ENCODE measurements at regions not wholly inside any gene's neighbourhood (a gene's known extent, or its start where the extent isn't known, plus 50 kb on each side); places are given as distances from the start of the nearest gene placed in this dataset.

DNA sequence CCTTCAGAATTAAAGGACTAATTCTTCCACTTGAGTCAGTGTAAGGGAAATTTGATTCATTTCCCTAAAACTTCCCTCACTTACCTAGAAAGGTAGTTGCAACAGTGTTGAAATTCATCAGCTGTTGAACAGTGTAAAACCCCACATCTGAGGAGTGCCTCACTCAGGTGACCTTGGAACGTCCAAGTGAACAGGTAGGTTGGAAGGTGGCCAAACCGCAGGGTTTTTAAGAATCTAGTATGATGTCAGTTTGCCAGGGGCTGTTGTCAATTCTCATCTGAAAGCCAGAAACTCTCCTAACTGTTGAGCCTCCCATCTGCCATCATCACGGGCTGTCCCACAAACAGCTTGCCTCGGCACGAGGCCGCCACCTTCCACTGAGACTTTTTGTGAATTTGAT lies 105.7 kb downstream of the TMEM174 start:
- DNase-seq (ENCODE audit: low spot score) = no peak
- intact Hi-C loops (cut with DNase I) = no loop called here

DNA sequence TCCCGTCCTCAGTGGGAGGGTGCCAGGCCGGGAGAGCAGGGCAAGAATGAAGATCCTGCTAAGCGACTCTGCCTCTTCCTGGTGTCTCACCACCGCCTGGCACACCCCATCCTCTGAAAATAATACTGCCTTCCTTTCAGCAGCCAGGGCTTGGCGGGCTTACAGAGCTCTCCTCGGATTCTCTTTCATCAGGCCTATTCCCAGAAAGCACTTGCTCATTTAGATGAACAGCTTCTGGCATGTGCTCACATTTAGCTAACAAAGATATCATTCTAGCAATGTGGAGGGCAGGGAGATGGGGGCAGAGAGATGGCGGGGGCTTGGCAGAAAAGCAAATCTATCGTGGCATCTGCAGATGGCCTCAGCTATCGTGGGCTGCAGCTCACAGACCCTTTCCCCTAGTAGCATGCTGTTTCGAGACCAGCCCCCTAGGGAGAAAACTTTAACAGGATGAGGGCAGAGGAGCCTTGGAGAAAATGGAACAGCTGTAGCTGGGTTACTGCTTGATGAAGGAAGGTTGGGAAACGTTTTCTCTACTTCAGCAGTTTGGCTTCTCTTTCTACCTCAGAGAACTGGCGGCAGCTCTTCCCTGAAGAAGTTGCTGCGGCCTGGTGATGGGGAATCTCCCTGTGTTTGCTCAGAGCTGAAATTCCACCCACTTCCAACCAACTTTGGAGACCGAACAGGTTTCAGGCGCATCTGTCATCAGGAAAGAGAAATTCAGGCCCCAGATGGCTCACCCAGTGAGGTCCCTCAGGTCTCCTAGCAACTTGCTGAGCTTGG lies 102.1 kb downstream of the TMEM174 start:
- intact Hi-C loops (cut with DNase I) = no loop called here
- DNase-seq (ENCODE audit: low spot score) = no peak

DNA sequence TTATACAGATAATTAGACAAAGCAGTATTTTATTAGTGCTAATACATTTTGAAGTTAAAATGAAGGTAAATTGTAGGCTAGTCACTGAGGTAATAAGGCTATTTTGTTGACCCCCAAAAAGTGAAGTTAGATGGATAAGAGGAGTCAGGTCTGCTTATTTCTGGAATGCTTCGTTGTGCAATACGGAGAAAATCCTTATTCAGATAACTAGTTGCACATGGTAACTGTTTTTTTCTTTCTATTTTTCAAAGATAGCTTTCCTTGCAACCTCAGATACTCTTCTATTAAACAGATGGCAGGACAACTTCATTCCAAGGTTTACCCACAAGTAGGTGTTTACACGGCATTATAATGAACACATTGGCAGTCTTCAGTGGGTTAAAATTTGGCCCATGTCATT lies 101.1 kb downstream of the TMEM174 start:
- intact Hi-C loops (cut with DNase I) = no loop called here
- DNase-seq (ENCODE audit: low spot score) = no peak

DNA sequence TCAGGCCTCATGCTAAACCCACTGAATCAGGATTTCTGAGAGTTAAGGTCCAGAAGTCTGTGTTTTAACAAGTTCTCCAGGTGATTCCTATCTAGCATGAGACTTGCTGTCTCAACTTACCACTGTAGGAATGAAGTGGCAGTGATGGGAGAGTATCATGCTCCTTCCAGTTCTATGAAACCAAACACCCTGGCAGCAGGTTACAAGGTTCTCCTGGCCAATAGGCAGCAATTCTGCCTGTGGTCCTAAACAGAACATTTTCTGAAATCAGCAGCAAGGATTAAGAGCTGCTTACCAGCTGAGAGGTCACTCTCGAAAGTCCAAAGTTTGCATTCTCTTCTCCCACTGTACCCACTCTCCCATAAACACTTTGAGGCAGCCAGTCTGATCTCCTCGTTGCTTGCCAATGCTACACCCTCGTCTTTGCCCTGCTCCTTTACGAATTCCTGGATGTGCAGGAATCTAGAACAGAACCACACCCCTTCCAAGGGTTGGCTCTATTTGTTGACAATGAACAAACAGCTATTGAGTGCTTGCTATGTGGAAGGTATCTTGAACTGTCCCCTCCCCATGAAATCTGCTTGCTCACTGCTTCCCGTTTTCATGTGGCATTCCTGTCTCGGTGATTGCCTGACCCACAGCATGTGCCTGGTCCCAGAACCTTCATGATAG lies 100.5 kb downstream of the TMEM174 start:
- DNase-seq (ENCODE audit: low spot score) = no peak
- intact Hi-C loops (cut with DNase I) = no loop called here

DNA sequence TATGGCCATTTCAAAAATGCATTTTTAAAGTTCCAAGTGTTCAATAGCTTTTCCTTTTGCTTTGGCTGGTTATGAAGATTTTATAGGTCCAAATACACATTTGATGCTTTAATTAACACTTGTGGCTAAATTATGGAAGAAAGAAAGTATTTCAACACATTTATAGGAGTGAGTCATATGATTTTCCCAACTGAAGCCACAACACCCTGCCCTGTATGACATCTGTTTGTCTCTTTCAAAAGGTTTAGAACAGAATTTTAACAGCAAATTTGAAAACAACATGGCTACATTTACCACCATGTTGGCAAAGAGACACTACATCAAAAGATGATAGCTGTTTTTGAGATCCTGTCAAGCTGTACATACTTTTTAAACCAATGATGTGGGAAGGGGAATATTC lies 99.4 kb downstream of the TMEM174 start:
- intact Hi-C loops (cut with DNase I) = no loop called here
- no peak for DNase-seq (ENCODE audit: low spot score)

DNA sequence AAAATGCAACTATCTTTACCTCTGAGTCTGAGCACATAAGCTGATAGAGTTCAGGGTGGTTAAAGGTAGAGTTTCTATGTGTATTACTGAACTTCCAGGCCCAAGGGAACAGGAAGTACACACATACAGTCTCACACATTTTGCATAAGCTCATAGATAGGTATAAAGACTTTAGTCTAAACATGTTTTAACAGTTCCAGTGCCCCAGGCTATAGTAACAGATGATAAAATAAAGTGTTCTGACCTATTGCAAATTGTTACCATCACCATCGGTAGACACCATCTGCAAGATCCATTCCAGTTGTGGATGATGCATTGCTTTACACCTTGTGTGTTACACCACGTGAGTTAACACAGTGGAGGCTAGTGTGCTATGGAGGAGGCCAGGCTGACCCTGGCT lies 95.8 kb downstream of the TMEM174 start:
- intact Hi-C loops (cut with DNase I) = no loop called here

DNA sequence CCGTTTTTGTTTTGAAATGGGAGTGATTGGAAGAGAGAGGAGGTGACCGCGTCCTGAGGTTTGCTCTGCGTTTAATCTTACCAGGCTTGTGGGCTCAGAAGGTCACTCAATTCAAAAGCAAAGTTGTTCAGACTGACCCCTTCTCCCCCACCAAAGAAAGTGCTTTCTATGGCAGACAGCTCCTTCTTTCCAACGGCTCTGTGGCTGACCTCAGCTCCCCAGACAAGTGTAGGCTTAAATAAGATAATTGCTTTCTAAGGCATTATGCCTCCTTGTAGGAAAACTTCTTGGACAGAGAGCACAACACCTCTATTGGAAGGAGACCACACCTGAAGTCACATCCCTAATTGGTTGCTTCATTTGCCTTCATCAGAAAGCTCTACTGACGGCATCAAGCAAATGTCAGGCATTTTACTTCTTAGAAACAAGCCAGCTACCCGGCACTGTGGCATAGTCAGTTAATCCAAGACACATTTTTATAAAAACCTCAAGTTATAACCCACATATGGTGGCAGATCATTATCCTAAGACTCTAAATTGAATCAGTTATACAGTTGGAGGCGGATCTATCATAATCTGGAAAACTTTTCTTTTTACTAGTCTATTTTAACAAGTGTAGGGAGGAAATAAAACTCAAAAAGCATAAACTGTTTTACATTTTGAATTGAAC lies 94.9 kb downstream of the TMEM174 start:
- DNase-seq (ENCODE audit: low spot score) = no peak
- intact Hi-C loops (cut with DNase I) = no loop called here

More for the DNA sequence above, 95.8 kb downstream of the TMEM174 start:
- DNase-seq (ENCODE audit: low spot score) = no peak

DNA sequence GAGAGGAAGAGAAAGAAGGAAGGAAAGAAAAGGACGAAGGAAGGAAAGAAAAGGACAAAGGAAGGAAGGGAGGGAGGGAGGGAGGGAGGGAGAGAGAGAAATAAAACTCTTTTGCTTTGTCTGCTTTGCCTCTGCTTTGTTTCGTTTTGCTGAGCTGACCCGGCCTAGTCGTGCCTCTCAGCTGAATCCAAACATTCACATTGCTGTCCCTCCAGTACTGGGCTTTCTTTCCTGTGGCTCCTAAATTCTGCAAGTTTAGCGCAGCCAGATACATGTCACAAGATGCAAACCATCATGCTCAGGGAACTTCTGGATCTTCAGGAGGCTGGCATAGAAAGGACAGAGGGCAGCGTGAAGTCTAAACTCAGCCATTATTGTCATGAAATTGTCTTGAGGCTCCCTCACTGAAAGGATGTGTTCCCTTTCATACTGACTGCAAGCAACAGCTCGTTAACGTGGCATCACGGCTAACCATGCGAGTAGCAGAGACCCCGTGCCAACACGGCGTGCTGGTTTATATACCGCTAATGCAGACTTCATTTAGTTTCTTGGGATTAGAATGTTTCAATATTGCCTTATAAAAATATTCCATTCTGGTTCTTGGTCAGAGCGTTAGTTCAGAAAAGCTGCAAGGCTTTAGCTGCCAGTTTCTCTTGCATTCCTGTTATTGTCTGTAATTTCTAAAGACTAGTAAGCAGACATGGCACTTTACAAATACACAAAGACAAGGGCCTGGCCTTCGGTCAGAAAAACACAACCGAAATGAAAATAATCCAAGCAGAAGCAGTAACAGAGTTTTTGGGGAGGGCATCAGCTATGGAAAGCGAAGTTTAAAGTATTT lies 94.2 kb downstream of the TMEM174 start:
- DNase-seq (ENCODE audit: low spot score) = no peak
- intact Hi-C loops (cut with DNase I) = no loop called here

DNA sequence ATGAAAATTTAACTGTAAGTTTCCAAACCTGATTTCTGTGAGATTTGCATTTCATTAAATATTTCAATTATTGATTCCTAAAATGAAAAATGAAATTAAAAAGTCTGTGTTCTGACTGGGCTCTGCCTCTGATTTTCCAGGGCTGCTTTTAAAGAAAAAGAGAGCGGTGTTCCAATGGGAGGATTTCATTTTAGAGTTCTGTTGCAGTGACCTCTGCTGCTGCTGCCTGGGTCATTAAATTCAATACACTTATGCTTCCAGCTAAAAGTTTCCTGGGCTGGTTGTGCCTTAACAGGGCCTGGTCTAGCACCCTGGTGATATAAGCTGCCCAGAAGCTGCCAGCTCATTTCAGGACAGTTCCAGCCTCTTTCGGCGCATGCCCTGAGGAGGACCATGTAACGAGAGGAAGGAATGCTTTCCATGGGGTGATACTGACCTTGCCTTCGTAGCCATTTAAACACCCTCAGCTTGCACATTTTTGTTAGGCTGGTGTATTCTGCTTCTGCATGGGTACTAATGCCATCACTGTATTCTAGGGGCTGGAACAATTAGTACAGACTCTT lies 93.3 kb downstream of the TMEM174 start:
- no peak for DNase-seq (ENCODE audit: low spot score)
- intact Hi-C loops (cut with DNase I) = no loop called here

DNA sequence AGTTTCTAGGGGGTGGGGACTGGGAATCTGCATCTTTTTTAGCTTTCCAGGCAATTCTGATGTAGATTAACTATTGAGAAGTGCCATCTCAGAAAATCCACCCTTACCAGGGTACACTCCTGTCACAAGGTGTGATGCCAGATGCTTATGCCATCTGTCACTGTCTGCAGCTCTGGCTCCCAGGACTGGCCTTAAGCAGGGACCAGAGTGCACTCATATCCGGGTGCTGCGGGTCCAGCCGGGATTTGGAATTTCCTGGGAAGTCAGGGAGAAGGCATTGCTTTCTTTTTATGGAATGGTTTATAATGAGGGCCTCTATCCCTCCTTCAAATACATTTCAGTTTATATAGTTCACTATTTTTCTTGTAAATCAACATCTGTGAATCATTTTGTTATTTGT lies 92.6 kb downstream of the TMEM174 start:
- intact Hi-C loops (cut with DNase I) = no loop called here
- DNase-seq (ENCODE audit: low spot score) = no peak

DNA sequence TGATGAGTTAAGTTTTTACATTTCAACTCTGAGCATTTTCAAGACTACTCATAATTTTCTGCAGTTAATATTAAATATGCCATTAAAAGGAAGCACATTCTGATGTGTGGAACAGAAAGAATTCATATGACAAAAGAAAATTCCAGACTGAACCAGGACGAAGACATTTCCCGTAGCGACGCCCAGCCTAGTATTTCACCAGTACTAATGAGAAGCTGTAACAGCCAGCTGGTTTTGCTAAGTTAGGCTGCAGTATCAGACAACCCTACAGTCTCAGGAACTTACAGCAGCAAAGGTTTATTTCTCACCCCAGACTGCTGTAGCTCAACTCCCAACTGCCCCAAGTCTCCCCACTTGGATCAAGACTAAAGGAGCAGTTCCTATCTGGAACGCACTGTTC lies 91.6 kb downstream of the TMEM174 start:
- no peak for DNase-seq (ENCODE audit: low spot score)
- intact Hi-C loops (cut with DNase I) = no loop called here

DNA sequence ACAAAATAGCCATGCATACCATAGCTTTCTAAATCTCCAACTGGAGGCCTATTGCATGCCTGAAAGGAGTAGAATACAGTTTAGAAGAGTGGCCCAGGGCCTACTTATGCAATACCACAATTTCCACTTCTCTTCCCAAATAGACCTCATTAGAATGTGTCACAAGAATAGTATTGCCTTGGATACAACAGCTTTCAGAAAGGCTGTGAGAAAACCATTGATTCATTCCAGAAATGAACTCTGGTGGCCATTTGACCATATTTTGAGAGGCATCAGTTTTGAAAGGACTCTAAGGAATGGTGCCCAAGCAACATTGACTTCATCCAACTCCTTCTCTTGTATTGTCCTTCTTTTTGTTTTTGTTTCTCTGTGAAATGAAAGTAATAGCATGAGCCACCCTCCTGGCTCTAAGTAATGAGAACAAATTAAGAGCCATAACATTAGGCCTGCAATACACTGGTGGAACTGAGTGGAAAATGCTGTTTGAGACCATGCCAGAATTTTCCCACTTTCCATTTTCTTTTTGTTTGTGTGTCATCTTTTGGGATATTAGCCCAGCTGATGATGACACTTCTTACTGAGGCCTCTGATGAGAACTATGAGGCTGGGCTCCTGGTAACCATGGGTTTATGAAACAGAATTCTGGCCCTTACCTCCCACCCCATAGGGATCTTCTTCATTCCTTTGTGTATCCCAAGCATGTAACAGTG lies 90.2 kb downstream of the TMEM174 start:
- no peak for DNase-seq (ENCODE audit: low spot score)
- intact Hi-C loops (cut with DNase I) = no loop called here

DNA sequence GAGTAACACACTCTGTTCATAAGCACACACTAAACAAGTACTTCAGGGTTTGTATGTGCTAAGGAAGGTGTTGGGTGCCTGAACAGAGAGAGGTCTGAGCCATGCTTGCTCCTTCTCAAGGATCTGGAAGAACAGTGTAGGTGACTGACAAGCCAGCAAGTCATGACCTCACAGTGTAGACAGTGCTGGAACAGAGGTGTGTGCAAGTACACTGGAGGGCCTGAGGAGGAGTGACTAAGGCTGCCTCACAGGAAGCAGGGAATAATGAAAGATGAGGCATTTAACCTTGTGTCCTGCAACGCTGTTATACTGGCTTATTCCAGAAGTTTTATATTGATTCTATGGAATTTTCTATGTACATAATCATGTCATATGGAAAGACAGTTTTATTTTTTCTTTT lies 83.9 kb downstream of the TMEM174 start:
- DNase-seq (ENCODE audit: low spot score) = no peak
- intact Hi-C loops (cut with DNase I) = no loop called here

DNA sequence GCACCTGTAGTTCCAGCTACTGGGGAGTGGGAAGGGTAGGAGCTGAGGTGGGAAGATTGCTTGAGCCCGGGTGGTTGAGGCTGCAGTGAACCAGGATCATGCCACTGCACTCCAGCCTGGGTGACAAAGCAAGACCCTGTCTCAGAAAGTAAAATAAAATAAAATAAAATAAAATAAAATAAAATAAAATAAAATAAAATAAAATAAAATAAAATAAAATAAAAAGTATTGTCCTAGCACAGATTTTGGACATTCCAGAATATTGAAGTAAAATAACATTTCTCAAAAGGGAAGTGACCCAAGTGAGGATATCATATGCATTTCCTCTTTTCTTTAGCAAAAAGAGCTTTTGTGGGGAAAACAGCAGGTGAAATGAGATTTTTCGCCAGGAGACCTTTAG lies 83.5 kb downstream of the TMEM174 start:
- intact Hi-C loops (cut with DNase I) = no loop called here
- DNase-seq (ENCODE audit: low spot score) = no peak

DNA sequence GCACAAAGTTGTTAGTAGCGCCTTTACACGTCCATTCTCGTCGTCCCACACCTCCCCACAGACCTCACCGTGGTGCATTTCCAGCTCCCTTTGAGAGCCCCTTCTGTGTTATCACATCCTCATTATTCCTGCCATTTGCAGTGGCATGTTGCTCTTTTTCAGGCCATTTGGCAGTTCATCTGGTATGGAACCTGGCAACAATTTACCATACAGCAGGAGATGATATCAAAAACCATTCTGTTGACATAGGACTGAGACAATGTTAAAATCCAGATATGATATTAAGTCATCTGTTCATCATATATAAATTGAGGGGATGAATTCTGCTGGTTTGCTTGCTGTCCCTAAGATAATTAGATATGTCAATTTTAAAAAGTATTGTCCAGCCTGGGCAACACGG lies 83.0 kb downstream of the TMEM174 start:
- DNase-seq (ENCODE audit: low spot score) = no peak
- intact Hi-C loops (cut with DNase I) = no loop called here

DNA sequence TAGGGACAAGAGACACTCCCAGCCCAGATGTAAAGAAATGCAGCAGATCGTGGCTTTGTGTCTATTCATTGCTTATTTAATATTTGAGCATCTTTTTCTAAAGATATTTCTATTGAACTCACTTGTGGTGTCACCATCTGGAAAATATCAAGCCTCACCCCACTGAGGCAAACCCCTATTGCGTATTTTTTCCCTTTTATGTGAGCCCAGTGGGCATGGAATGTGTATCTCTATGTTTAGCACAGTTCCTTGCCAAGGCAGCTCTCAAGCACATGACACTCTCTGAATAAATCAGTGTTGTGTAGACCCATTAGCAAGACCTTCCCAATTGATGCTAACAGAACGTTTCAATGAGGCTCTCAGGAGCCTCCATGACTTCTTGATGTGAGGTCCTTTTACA lies 81.6 kb downstream of the TMEM174 start:
- intact Hi-C loops (cut with DNase I) = no loop called here
- DNase-seq (ENCODE audit: low spot score) = no peak

DNA sequence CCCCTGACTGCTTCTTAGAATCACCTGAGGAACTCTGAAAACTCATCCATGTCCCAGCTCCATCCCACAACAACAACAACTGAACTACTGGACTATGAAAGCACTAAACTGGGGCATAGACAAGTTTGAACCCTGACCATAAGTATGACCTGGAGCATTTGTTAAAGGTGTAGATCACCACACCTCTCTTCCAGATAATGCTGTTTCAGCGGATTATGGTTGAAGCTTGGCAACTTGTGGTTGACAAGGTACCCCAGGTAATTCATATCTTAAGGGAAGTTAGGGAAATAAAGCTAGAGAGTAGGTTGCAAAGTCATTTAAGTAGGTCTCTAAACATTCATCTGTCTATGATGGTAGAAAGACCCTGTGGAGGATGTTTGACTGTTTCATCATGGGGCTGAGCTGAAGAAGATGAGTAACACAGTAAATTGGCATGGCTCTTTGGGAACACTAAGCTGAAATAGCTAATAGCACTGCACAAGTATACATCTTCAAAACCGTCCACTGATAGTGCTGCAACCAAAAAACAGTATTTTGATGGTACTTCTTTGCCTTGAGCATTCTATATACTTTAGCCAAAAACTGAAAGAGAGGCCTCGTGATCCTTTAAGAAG lies 80.2 kb downstream of the TMEM174 start:
- intact Hi-C loops (cut with DNase I) = no loop called here
- DNase-seq (ENCODE audit: low spot score) = no peak

DNA sequence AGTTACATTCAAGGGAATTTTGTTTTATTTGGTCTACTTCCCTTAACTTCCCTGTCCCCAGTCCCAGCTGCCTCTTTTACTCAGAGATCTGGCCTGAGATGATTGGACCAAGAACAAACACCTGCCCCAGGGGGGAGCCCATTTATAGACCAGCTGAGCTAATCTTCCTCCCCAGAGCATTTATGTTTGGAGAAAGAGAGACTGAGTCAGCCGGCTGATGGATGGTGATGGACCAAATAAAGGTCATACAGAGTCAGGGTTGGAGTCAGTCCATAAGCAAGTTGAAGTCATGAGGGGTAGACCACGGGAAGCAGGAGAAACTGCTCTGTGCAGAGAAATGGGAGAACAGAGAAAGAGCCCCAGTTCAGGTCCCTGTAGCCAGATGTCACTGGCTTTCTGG lies 77.7 kb downstream of the TMEM174 start:
- no peak for DNase-seq (ENCODE audit: low spot score)
- intact Hi-C loops (cut with DNase I) = no loop called here

DNA sequence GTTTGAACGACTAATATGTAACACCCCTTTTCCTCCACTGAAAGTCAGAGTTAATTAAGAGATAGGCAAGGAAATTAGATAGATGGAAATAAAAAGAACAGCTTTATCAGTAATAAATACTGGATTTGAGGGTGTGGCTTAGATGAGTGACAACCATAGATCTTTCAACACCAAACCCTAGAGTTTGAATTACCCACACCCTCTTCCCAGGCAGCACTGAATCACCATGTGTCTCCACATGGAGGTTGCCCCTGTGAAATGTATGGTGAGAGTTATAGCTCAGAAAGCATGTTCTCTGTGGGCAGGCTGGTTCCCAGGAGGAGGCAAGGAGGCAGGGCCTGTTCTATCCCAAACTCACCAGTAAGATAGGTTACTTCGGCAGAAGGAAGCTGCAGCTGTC lies 69.7 kb downstream of the TMEM174 start:
- intact Hi-C loops (cut with DNase I) = no loop called here
- DNase-seq (ENCODE audit: low spot score) = no peak

All from cardiac septum (tissue), 1 donor.